Lower lobe of right lung (tissue), 2 donors: ENCODE measurements at regions not wholly inside any gene's neighbourhood (a gene's known extent, or its start where the extent isn't known, plus 50 kb on each side); places are given as distances from the start of the nearest gene placed in this dataset.

Experiments
- ATAC-seq, 2 donors: fragments of 200-7000 bp; cut with Tn5 transposase; one replicate each; pipeline ENCODE4 v1.9.1; 2020 to 2022; ENCODE audit warnings: mild to moderate bottlenecking in 2 of 2, moderate library complexity in 2 of 2
- DNase-seq: peaks from one replicate; pipeline ENCODE4 v3.0.0-alpha.2; 2020
- H3K27ac ChIP-seq: fragments of 200-600 bp; one replicate; pipeline ENCODE4 v1.8.0; 2022
- H3K27me3 ChIP-seq: fragments of 200-600 bp; one replicate; pipeline ENCODE4 v1.8.0; 2022; ENCODE audit warnings: low read depth
- H3K36me3 ChIP-seq: fragments of 200-600 bp; one replicate; pipeline ENCODE4 v1.8.0; 2022; ENCODE audit warnings: mild to moderate bottlenecking
- H3K4me1 ChIP-seq: fragments of 200-600 bp; one replicate; pipeline ENCODE4 v1.8.0; 2022
- H3K4me3 ChIP-seq: fragments of 200-600 bp; one replicate; pipeline ENCODE4 v1.8.0; 2022; ENCODE audit warnings: mild to moderate bottlenecking
- H3K9me3 ChIP-seq: fragments of 200-600 bp; one replicate; pipeline ENCODE4 v1.8.0; 2022
- CTCF ChIP-seq: fragments of 200-600 bp; IDR thresholded peaks from one replicate; pipeline ENCODE4 v1.8.0; 2022; ENCODE audit warnings: antibody characterized with exemption, mild to moderate bottlenecking
- intact Hi-C: fragments of 100-400 bp; cut with DNase I; formaldehyde crosslinking; loops from one replicate; pipeline ENCODE4 v1.11.0; 2022
- donor health status: DM: no; HTN: yes; CAD: no; lungs with severe emphysema.

DNA sequence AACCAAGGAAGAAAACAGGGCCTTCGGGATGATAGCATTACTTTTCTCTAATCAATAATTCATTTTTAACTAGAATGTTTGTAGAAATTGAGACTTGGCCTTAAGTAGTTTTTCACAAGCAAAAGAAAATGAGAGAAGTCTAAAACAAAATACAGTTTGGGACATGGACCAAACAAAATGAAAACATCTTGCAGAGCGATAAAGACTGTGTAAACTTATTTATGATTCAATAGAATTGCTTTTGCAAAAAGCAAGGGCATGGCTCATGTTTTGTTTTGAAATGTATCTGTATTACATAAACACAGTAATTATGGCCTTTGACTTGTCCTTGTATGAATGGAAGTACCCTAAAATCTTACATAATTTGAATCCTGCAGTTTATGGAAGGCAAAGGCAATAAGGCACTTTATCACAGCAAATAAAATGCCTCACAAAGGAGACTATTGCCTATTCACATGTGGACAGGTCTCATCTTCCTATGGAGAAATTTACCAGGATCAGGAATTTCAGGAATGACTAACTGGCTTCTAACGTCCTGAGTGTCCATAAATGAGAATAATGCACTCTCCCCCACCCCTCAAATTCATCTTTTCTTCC lies 295.2 kb downstream of the PTEN start:
- Histone ChIP-seq H3K36me3 (no peaks in the 10 kb centered on the region), H3K27me3 (no peaks in the 10 kb centered on the region), H3K27ac (no peak overlapping the region), H3K4me1 (peaks cover 18% of the 10 kb centered on the region), H3K9me3 (no peaks in the 10 kb centered on the region), H3K4me3 (no peak overlapping the region)
- intact Hi-C loops: no loop called here
- DNase-seq (no peak), ATAC-seq (no peak)
- no peak for TF ChIP-seq CTCF

GRCh38 chr10:88159127-88159829 lies 295.9 kb downstream of the PTEN start:
- no peaks in the 10 kb centered on the region for H3K36me3 ChIP-seq
- peaks cover 18% of the 10 kb centered on the region for H3K4me1 ChIP-seq
- no peak overlapping the region for H3K27ac ChIP-seq
- no peak overlapping the region for H3K4me3 ChIP-seq
- H3K9me3 ChIP-seq: no peaks in the 10 kb centered on the region
- intact Hi-C loops: no loop called here
- TF ChIP-seq CTCF: no peak
- ATAC-seq: no peak
- no peak for DNase-seq
- H3K27me3 ChIP-seq: no peaks in the 10 kb centered on the region

DNA sequence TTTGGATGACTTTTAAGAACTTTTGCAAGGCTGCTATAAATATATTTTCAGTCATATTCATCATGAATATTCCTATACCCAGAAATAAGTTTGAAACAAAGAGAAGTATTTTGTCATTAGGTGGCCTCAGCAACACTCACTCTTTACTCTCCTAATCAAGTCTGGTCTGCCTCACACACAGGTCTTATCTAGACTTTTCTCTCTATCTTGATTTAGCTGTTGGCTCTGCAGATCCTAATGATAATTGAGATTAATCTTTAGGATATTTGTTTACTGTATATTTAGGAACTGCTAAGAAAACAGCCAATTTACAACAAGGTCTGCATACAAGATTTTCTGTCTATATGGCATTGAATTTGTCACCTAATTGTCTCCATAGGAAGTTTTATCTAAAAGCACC lies 297.6 kb downstream of the PTEN start:
- no peak for TF ChIP-seq CTCF
- intact Hi-C loops: no loop called here
- no peak overlapping the region for H3K4me3 ChIP-seq
- H3K36me3 ChIP-seq: no peaks in the 10 kb centered on the region
- DNase-seq: no peak
- no peak for ATAC-seq
- H3K27me3 ChIP-seq: no peaks in the 10 kb centered on the region
- H3K27ac ChIP-seq: no peak overlapping the region
- peaks cover 18% of the 10 kb centered on the region for H3K4me1 ChIP-seq
- H3K9me3 ChIP-seq: no peaks in the 10 kb centered on the region

DNA sequence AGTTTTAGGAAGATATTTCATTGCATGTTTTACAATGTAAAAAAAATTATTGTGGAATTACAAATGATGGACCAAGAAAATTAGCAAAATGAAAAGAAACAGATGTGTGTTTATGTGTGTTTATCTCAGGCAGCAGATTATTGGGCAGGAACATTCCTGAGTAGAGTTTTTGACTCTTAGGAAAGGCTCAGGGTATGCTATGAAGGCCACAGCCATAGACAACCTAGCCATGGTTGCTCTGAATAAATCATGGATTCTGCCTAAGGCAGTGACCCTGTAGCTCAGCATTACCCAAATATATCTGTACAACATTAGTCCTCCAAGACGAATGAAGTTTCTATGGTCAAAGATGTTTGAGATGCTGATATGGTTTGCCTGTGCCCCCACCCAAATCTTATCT lies 298.3 kb downstream of the PTEN start:
- H3K27me3 ChIP-seq: no peaks in the 10 kb centered on the region
- no peak overlapping the region for H3K4me3 ChIP-seq
- no peak overlapping the region for H3K27ac ChIP-seq
- peaks cover 18% of the 10 kb centered on the region for H3K4me1 ChIP-seq
- no peaks in the 10 kb centered on the region for H3K36me3 ChIP-seq
- H3K9me3 ChIP-seq: no peaks in the 10 kb centered on the region
- no peak for ATAC-seq
- no peak for DNase-seq
- no peak for TF ChIP-seq CTCF
- intact Hi-C loops: no loop called here

DNA sequence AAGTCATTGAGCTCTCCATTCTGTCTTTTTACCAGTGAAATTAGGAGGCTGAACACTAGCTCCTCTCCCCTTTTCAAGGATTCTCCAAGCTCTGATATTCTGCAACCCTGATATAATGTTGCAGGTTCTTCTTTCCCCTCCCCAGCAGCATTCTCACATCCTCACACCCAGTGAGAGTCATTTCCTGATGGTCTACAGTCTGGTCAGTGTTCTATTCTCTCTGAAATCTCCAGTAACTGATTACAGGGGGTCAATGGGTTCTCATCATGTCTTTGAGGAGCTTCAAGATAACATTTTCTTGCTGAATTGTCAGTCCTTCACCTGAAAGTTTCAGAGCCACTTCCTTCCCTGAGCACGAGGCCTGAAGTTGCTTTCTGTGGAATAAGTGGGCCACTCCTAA lies 299.4 kb downstream of the PTEN start:
- Histone ChIP-seq H3K4me3 (no peak overlapping the region), H3K4me1 (peaks cover 13% of the 10 kb centered on the region), H3K9me3 (no peaks in the 10 kb centered on the region), H3K27ac (no peak overlapping the region), H3K27me3 (no peaks in the 10 kb centered on the region), H3K36me3 (no peaks in the 10 kb centered on the region)
- DNase-seq (no peak), ATAC-seq (no peak)
- TF ChIP-seq CTCF: no peak
- intact Hi-C loops: no loop called here
